ENCODE measurements at regions not wholly inside any gene's neighbourhood (a gene's known extent, or its start where the extent isn't known, plus 50 kb on each side); places are given as distances from the start of the nearest gene placed in this dataset.

GRCh38 chr17:34090593-34090992 is 164.5 kb upstream of the CCL2 start:
- no peak for TF ChIP-seq POLR2A (IDR thresholded peaks at IDR 0.05)
- no peak for TF ChIP-seq POLR2AphosphoS5 (IDR thresholded peaks at IDR 0.05)
- no peak for TF ChIP-seq CTCF (IDR thresholded peaks at IDR 0.05)
- no peak for TF ChIP-seq EP300 (IDR thresholded peaks at IDR 0.05)
- H3K27me3 ChIP-seq, result peaks cover 12% of the 10 kb centered on the region
- no peak overlapping the region for H3K27ac ChIP-seq
- 96% methylated on average over 1 of the region's 1 CpG for WGBS
- H3K36me3 ChIP-seq, result no peaks in the 10 kb centered on the region
- H3K4me3 ChIP-seq, result no peak overlapping the region
- H3K9me3 ChIP-seq, result no peaks in the 10 kb centered on the region
- DNase-seq (ENCODE audit: low spot score in 2 of 2), result no peak
- no peaks in the 10 kb centered on the region for H3K4me1 ChIP-seq

GRCh38 chr17:34091975-34092374 is 163.1 kb upstream of the CCL2 start:
- WGBS, result 89% methylated on average over 3 of the region's 3 CpGs
- Histone ChIP-seq H3K27ac (no peak overlapping the region), H3K36me3 (no peaks in the 10 kb centered on the region), H3K4me1 (no peaks in the 10 kb centered on the region), H3K4me3 (no peak overlapping the region), H3K9me3 (no peaks in the 10 kb centered on the region), H3K27me3 (peaks cover 12% of the 10 kb centered on the region)
- TF ChIP-seq CTCF (IDR thresholded peaks at IDR 0.05), result no peak
- no peak for DNase-seq (ENCODE audit: low spot score in 2 of 2)

GRCh38 chr17:34095106-34095505 is 160.0 kb upstream of the CCL2 start:
- no peak for TF ChIP-seq EP300 (IDR thresholded peaks at IDR 0.05)
- no peak for TF ChIP-seq POLR2A (IDR thresholded peaks at IDR 0.05)
- TF ChIP-seq POLR2AphosphoS5 (IDR thresholded peaks at IDR 0.05), result no peak
- no peak for TF ChIP-seq CTCF (IDR thresholded peaks at IDR 0.05)
- H3K27ac ChIP-seq, result no peak overlapping the region
- WGBS, result 8% methylated on average over 1 of the region's 1 CpG
- H3K36me3 ChIP-seq, result no peaks in the 10 kb centered on the region
- no peak for DNase-seq (ENCODE audit: low spot score in 2 of 2)
- H3K4me1 ChIP-seq, result no peaks in the 10 kb centered on the region
- H3K4me3 ChIP-seq, result no peak overlapping the region
- peaks cover 12% of the 10 kb centered on the region for H3K27me3 ChIP-seq
- no peaks in the 10 kb centered on the region for H3K9me3 ChIP-seq

- Histone ChIP-seq H3K4me1 (no peaks in the 10 kb centered on the region), H3K27ac (no peak overlapping the region), H3K36me3 (no peaks in the 10 kb centered on the region), H3K9me3 (no peaks in the 10 kb centered on the region), H3K4me3 (no peak overlapping the region), H3K27me3 (peaks cover 3% of the 10 kb centered on the region)
- no peak for TF ChIP-seq POLR2AphosphoS5 (IDR thresholded peaks at IDR 0.05)
- TF ChIP-seq EP300 (IDR thresholded peaks at IDR 0.05), result no peak
- no peak for TF ChIP-seq CTCF (IDR thresholded peaks at IDR 0.05)
- 68% methylated on average over 5 of the region's 5 CpGs for WGBS
- DNase-seq (ENCODE audit: low spot score in 2 of 2), result no peak
These were observed 156.4 kb upstream of the CCL2 start for GRCh38 chr17:34098699-34099098.

GRCh38 chr17:34099859-34100515 is 155.1 kb upstream of the CCL2 start:
- no peak for DNase-seq (ENCODE audit: low spot score in 2 of 2)
- H3K4me1 ChIP-seq, result no peaks in the 10 kb centered on the region
- no peaks in the 10 kb centered on the region for H3K9me3 ChIP-seq
- no peak overlapping the region for H3K27ac ChIP-seq
- no peak for TF ChIP-seq CTCF (IDR thresholded peaks at IDR 0.05)
- TF ChIP-seq POLR2A (IDR thresholded peaks at IDR 0.05), result no peak
- no peak overlapping the region for H3K4me3 ChIP-seq
- H3K27me3 ChIP-seq, result peaks cover 2% of the 10 kb centered on the region
- WGBS, result 81% methylated on average over 8 of the region's 8 CpGs
- no peaks in the 10 kb centered on the region for H3K36me3 ChIP-seq
